CD4-positive, alpha-beta T cell treated with Interleukin-21 for 1 hour (primary cell): ENCODE measurements at regions not wholly inside any gene's neighbourhood (a gene's known extent, or its start where the extent isn't known, plus 50 kb on each side); places are given as distances from the start of the nearest gene placed in this dataset.

Experiments
- DNase-seq: peaks from one replicate; pipeline ENCODE4 v3.0.0-alpha.2; 2020

GRCh38 chr9:79287708-79288290 lies 284.0 kb upstream of the TLE4 start:
- no peak for DNase-seq

DNA sequence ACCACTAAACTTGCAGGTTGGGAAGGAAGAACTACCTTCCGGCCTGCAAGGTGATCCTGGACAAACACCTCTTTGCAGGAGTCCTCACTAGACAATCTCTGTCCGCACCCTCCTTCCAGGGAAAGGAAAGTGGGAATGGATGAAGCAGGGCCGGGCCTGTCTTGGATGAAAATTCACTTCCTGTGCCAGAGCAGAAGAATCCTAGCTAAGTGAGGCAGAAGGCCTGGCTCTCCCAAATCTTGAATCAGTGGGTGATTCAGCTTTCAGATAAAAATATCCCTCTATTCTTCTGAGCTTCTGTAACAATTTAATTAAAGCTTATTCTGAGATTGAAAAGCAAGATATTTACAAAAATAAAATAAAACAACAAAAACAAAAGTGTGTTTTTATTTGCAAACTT lies 281.9 kb upstream of the TLE4 start:
- DNase-seq, result no peak

DNA sequence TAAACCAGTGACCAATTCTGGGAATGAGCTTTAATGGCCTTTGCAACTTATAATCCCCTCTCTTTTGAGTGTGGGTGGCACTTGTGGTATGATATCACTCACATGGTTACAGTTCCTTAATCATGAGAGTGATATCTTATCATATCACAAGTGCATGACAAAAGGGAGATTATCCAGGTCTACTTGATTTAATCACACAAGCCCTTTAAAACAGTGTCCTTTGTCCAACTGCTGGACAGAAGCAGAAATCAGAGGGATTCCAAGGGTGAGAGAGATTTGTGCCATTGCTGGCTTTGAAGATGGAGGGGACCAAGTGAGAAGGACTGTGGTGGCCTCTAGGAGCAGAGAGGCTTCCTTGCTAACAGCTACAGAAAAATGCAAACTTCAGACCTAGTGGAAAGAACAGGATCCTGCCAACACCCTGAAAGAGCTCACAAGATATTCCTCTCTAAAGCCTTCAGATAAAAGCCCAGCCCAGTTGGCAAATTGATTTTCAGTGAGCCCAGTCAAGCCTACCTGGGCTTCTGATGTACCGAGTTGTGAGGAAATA lies 279.0 kb upstream of the TLE4 start:
- DNase-seq, result no peak

- no peak for DNase-seq
These were observed 271.7 kb upstream of the TLE4 start for GRCh38 chr9:79300068-79300467.

DNA sequence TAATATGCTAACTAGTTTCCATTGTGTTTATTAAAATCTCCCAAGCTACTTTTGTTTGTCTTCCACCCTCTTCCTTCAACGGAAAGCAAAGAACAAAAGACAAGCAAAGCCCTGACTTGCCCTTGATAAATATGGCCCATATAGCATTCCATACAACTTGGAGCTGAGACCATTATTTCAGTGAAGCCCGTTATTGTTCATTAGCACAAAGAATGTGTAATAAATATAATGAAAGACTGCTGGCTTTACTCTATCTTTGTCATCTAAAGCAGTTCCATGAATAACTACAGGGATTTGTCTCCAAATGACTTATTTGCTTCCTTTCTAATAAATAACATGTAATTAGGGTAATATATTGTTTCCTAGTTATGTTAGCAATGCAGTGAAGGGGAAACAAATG lies 270.7 kb upstream of the TLE4 start:
- no peak for DNase-seq

- DNase-seq, result no peak
These were observed 270.0 kb upstream of the TLE4 start for GRCh38 chr9:79301551-79302391.

- DNase-seq, result no peak
These were observed 269.2 kb upstream of the TLE4 start for GRCh38 chr9:79302569-79302968.

- no peak for DNase-seq
These were observed 263.8 kb upstream of the TLE4 start for GRCh38 chr9:79308012-79308411.

GRCh38 chr9:79312686-79313421 lies 258.9 kb upstream of the TLE4 start:
- DNase-seq, result no peak

- no peak for DNase-seq
These were observed 246.3 kb upstream of the TLE4 start for GRCh38 chr9:79325501-79325900.

- DNase-seq, result no peak
These were observed 241.9 kb upstream of the TLE4 start for GRCh38 chr9:79329861-79330260.

DNA sequence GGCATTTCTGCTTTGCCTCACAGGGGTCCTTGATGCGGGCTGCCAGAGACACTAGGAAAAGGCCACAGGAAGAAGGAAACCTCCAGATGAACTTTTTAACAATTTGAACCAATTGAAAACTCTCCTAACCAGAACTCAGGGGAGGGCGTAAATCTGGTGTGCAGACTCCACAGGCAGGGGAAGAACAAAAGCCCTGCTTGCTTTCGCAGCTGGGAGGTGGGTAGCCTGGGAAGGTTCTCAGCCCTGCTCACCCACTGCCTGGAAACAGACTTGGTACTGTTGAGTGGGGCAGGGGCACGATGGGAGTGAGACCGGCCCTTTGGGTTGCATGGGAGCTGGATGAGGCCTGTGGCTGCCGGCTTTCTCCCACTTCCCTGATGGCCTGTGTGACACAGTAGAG lies 237.8 kb upstream of the TLE4 start:
- no peak for DNase-seq

DNA sequence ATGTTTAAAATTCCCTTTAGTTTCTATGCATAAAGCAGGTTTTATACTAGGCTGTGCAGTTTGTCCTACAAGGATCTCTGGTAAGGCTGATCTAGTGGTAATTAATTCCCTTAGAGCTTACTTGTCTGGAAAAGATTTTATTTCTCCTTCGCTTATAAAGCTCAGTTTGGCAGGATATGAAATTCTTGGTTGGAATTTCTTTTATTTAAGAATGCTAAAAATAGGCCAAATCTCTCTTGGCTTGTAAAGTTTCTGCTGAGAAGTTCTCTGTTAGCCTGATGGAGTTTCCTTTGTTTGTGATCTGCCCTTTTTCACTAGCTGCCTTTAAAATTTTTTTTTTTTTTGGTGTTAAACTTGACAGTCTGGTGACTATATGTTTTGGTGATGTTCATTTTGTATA lies 237.1 kb upstream of the TLE4 start:
- DNase-seq, result no peak

DNA sequence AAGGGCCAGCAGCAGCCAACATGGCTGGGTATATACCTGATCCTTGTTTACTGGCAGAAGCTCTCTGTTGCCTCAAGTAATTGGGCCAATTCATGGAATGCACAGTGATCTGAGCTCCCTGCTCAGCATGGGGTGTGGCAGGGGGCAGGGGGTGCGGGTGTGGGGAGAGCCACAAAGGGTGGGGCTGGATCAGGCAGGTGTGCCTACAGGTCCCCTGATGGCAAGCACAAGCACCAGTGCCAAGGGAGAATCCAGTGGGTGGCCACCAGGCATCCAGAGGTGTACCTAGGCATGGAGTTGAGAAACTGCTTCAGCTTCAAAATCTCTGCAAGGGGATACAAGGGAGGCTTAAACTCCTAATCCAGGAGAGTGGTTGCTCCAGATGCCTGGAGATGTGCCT lies 235.8 kb upstream of the TLE4 start:
- no peak for DNase-seq

- DNase-seq, result no peak
These were observed 230.2 kb upstream of the TLE4 start for GRCh38 chr9:79341561-79341960.

GRCh38 chr9:79346350-79347020 lies 225.3 kb upstream of the TLE4 start:
- DNase-seq, result no peak

- DNase-seq, result no peak
These were observed 219.4 kb upstream of the TLE4 start for GRCh38 chr9:79352322-79352721.

DNA sequence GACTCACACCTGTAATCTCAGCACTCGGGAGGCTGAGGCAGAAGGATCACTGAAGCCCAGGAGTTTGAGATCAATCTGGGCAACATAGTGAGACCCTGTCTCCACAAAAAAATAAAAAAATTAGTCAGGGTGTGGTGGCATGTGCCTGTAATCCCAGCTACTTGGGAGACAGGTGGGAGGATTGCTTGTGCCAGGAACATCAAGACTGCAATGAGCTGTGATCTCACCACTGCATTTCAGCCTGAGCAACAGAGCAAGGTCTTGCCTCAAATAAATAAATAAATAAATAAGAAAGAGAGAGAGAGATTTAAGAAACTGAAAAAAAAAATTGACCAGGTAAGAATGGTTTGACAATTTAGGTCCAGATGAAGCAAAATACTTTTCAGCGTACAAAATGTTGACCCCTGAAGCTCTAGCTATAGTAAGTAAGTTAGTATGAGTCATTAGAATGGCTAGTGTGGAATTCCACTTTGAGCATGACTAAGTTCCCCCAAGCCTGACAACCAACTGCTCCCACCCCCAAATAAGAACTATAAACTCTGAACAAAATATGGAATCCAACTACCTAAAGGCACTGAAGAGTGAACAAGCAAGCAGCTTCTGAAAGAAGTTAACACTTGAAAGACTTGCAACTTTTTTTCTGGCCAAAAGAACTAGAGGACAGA lies 217.8 kb upstream of the TLE4 start:
- DNase-seq, result no peak

GRCh38 chr9:79357194-79357593 lies 214.6 kb upstream of the TLE4 start:
- DNase-seq, result no peak

GRCh38 chr9:79357616-79358015 lies 214.1 kb upstream of the TLE4 start:
- DNase-seq, result no peak

GRCh38 chr9:79360387-79361347 lies 211.1 kb upstream of the TLE4 start:
- DNase-seq, result no peak
